ENCODE measurements at regions not wholly inside any gene's neighbourhood (a gene's known extent, or its start where the extent isn't known, plus 50 kb on each side); places are given as distances from the start of the nearest gene placed in this dataset.
"Not testable (repeated sequence)": the region's sequence is repeated elsewhere in the genome, so short reads cannot be mapped to it uniquely, and the experiment has no call there.

DNA sequence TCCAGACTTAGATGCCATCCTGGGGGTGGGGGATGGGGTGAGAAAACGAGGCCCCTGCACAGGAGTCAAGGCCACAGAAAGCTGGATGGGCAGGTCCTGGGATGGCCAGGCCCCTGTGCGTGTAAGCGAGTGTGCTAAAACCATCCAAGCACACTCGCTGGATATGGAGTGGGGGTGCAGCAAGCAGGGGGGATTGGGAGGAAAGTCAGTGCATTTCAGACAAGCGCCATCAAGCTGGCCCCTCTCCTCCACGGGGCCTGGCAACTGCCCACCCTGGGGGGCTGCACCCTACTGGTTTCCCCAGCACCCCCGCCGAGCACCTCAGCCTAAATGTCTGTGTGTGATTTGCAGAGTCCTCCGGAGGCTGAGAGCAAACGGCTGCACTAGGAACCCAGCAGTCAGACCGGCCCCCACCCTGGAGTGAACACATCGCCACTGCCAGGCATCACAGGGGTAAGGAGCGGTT lies 106.6 kb upstream of the ZNF469 start:
- not testable (repeated sequence) for FAIRE-seq; DNase-seq (ENCODE audit: extremely low spot score, insufficient read length, low read depth)

DNA sequence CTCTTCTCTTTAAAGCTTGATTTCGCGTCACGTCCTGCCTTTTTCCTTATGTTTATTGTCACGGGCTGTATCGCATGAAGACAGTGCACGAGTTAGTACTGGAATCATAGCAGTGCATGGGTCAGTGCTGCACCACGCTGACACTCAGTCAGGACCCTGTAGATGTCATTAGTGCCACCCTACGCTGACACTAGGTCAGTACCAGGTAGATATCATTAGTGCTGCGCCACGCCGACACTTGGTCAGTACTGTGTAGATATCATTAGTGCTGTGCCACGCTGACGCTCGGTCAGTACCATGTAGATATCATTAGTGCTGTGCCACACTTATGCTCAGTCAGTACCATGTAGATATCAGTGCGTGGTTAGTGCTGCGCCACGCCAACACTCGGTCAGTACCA lies 106.2 kb upstream of the ZNF469 start:
- no peak for DNase-seq (ENCODE audit: extremely low spot score, insufficient read length, low read depth)
- FAIRE-seq: no peak

DNA sequence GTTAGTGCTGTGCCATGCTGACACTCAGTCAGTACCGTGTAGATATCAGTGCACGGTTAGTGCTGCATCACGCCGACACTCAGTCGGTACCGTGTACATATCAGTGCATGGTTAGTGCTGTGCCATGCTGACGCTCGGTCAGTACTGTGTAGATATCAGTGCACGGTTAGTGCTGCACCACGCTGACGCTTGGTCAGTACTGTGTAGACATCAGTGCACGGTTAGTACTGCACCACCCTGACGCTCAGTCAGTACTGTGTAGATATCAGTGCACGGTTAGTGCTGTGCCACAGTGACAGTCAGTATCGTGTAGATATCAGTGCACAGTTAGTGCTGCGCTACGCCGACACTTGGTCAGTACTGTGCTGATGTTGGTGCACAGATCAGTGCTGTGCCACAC lies 102.8 kb upstream of the ZNF469 start:
- no peak for DNase-seq (ENCODE audit: extremely low spot score, insufficient read length, low read depth)
- no peak for FAIRE-seq

DNA sequence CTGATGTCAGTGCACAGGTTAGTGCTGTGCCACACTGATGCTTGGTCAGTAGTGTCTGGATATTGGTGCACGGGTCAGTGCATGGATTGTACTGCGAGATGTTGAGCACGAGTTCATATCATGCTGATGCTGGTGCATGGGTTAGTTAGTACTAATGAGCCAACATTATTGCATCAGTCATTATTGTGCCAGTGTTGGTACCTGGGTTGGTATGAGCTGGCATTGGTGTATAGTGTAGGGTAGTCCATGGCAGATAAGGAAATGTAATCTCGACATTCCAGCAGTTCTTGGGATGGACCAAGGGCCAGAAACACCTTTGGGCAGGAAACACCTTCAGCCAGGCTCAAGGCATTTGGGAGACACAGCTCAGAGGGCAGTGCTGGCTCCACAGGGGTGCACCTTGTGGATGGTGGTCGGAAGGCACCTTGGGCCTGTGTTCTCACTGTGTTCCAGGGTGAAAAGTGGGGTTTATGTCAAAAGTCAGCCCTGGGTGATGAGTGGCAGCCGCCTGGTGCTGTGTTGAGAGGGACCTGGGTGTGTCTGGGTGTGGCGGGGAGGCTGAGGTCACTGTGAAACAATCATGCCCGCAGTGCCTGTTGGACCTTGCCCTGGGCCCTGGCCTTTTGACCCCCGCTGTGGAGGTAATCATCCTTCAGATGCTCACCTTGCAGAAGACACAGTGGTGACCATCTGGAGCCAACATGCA lies 100.7 kb upstream of the ZNF469 start:
- FAIRE-seq (no peak), DNase-seq (ENCODE audit: extremely low spot score, insufficient read length, low read depth) (no peak)

DNA sequence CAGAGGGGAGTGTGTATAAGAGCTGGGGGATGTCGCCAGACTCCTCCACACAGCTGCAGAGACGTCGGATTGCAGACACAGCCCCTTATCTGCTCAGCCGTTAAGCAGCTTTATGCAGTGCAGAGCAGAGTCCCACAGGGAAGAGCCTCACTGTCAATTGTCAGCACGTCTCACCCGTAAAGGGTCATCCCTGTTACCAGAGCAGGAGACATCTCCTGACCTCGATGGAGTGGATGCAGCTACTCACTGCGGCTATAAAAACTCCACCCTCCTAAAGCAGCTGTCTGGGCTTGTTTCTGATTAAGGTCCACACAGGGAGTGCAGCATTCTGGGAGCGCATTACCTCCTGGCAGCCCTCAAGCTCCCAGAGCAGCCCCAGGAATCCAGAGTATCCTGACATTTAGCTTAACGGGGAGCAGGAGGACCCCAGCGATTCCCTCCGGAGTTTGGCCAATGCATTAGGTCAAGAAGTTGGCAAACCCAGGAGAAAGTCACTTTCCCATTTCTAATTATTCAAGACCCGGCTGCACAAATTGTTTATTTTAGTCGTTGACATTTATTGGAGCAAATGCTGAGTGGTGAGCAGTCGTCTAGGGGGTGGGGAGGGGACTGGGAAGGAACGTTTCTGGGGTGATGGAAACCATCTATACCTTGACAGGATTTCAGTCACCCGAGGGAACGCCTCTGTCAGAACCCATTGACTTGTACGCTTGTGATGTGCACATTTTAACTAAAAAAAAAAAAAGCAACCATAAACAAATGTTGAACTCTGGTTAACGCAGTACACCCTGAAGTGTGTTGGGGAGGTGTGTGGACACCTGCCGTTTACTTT lies 100.0 kb upstream of the ZNF469 start:
- FAIRE-seq: no peak
- DNase-seq (ENCODE audit: extremely low spot score, insufficient read length, low read depth): no peak

DNA sequence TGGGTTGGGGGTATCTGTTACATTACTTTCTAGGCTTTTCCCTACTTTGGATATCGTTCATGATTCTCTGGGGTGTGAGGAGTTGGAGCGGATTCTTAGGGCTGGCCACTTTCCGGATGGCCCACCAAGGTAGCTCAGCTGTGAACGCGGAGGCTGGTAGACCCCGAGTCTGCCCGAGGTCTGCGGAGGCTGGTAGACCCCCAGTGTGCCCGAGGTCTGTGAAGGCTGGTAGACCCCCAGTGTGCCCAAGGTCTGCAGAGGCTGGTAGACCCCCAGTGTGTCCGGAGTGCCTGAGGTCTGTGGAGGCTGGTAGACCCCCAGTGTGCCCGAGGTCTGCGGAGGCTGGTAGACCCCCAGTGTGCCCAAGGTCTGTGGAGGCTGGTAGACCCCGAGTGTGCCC lies 99.2 kb upstream of the ZNF469 start:
- no peak for FAIRE-seq
- no peak for DNase-seq (ENCODE audit: extremely low spot score, insufficient read length, low read depth)

DNA sequence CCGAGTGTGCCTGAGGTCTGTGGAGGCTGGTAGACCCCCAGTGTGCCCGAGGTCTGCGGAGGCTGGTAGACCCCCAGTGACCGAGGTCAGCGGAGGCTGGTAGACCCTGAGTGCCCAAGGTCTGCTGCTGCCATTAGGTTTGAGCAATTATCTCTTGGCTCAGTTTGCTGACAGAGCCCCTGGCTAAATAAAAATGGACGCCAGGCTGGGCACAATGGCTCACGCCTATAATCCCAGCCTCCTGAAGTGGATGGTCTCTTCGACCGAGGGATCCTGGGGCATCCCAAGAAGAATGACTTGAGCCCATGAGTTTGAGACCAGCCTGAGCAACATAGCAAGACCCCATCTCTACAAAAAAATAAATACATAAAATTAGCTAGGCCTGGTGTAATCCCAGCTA lies 98.7 kb upstream of the ZNF469 start:
- no peak for FAIRE-seq

DNA sequence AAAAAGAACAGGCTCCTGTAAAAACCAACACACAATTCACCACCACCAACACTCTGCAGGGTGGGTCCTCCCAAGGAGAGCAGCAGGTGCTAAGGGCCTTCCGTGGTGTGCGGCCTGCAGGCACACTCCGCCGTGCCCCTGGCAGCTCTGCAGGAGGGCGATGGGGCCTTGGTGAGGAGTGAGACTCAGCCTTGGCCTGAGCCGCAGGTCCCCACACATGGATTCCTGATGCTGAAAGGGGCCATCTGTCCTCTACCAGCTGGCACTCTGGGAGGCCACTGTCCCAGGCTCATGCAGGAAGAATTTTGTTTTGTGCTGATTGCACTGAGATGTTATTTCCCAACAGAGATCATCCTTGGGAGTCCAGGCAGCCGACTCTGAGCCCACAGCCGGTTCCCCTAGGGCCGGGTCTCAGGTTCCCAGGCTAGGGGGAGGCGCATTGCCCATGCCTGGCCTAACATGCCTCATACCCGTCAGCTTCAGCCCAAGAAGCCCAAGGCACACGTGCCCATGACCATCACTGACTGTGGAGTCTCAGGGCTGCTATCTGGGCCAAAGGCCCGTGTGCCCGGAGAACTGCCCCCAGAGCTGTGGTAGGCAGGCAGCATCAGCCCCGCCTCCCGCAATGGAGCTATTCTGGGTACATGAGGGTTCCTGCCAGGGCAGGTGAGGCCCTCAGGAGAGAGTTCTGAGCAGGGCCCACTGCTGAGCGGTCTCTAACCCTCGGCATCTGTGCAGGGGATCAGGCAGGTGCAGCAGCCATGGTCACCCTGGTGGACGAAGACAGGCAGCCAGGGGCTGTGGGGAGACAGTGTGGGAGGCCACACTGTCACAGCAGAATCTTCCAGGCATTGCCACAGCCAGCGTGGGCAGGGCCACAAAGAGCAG lies 97.9 kb upstream of the ZNF469 start:
- DNase-seq (ENCODE audit: extremely low spot score, insufficient read length, low read depth): no peak
- no peak for FAIRE-seq

More for the DNA sequence above, 98.7 kb upstream of the ZNF469 start:
- DNase-seq (ENCODE audit: extremely low spot score, insufficient read length, low read depth): no peak

DNA sequence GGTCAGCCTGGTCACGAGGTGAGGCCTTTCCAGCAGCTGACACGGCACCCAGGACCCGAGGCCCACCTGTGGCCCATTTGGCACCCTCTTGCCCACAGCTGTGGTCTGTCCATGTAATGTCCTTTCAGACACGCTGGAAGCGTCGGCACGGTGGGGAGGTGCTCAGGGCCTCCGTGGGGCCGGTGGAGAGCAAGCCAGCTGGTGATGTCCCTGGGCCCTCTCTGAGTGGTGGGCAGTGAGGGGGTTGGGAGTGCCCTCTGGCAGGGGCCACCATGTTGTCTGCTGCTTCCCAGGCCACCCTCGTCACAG lies 97.3 kb upstream of the ZNF469 start:
- FAIRE-seq (no peak), DNase-seq (ENCODE audit: extremely low spot score, insufficient read length, low read depth) (no peak)

DNA sequence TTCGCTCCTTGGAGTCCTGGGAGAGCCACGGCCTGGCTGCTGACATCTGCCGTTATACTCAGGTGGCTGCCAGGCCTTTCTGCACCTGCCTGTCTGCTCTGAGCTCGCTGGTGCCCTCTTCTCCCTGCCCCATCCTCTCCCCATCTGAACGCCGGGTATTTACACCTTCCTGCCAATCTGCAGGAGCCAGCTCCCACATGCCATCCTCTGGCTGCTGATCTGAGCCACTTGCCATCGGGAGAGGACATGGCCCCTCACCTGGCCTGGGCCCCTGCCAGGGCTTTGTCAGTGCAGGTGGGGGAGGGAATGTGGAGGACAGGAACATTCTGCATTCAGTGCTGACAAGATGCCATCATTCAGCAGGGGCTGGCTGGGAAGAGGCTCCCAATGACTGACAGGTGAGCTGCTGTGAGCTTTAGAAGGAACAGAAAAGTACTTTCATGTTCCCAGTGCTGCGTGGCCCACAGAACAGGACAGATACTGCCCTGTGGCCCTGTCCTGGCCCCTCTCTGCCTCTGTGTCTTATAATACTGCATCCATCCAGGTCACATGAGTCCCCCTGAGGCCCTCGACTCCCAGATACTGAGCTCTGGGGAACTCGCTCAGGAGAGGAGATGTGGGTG lies 96.3 kb upstream of the ZNF469 start:
- DNase-seq (ENCODE audit: extremely low spot score, insufficient read length, low read depth): no peak
- no peak for FAIRE-seq

DNA sequence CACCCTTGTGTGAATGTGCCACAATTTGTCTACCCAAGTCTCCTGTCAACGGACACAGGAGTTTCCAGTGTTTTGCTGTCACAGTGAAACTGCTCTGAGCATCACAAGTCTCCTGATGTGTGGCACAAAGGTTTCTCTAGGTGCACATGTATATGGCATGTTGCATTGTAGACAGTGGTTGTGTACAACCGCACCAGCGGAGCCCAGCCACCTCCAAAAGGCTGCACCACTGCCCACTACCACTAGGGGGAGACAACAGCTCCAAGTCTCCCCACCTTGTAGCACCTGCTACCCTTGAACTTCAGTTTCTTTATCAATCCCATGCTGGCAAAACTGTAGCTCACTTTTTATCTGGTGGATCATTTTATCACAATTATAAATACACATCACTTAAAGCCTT lies 95.5 kb upstream of the ZNF469 start:
- FAIRE-seq: no peak
- no peak for DNase-seq (ENCODE audit: extremely low spot score, insufficient read length, low read depth)

DNA sequence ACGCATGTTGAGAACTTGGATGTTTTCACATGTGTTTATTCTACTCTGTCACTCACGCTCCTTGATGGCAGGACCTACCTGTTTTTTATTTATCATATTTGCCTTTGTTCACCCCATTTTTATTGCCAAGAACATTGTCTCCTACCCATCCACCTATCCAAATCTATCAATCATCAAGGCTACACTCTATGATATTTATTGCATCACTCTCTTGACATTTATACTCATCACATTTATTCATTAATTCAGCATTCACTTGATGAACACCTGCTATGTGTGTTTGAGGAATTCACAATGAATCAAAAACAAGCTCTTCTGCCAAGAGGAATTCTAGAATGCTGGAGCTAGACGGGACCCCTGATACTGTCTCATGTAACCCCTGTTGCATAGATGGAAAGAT lies 94.5 kb upstream of the ZNF469 start:
- no peak for FAIRE-seq
- no peak for DNase-seq (ENCODE audit: extremely low spot score, insufficient read length, low read depth)

DNA sequence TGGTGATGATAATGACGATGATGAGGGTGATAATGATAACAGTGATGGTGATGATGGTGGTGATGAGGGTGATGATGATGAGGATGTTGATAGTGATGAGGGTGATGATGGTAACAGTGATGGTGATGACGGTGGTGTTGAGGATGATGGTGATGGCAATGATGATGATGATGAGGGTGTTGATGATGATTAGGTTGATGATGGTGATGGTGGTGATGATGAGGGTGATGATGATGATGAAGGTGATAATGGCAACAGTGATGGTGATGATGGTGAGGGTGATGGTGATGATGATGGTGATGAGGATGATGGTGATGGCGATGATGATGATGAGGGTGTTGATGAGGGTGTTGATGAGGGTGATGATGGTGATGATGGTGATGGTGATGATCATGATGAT lies 93.8 kb upstream of the ZNF469 start:
- no peak for FAIRE-seq
- DNase-seq (ENCODE audit: extremely low spot score, insufficient read length, low read depth): no peak

DNA sequence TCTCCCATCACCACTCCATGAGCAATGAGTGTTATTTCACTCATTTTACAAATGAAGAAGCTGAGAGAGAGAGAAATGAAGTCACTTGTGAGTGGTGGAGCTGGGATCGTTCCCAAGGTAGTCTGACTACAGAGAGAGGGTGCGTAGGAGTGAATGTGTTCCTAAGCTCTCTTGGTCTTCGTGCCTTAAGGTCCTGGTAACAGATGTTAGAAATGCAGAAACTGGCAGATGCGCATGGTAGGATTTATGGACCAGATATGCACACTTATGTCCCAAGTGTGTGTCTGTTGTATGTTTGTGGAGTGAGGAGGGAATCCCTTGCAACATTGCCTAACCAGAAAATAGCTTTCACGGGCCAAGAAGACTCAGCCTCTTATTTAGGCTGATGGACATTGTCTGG lies 93.2 kb upstream of the ZNF469 start:
- FAIRE-seq (no peak), DNase-seq (ENCODE audit: extremely low spot score, insufficient read length, low read depth) (no peak)

DNA sequence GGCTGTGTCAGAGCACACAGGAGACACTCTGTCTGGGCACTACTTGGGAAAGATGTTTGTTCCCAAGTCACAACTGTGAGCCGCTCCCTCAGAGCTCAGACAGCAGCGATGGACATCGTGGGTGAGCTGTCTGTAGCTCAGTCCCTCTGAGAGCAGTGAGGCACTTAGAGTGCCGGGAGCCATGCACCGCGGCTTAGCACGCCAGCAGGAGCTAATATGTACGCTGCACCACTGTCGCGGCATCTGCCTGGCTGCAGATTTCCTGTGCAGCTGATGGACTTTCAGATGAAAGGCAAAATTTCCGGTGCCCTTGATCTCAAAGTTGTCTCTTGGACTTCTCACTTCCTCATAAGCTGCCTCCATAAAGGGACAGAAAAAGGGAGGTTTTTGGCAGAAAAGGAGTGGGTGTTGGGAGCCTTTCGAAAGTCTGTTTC lies 92.8 kb upstream of the ZNF469 start:
- DNase-seq (ENCODE audit: extremely low spot score, insufficient read length, low read depth) (no peak), FAIRE-seq (no peak)

DNA sequence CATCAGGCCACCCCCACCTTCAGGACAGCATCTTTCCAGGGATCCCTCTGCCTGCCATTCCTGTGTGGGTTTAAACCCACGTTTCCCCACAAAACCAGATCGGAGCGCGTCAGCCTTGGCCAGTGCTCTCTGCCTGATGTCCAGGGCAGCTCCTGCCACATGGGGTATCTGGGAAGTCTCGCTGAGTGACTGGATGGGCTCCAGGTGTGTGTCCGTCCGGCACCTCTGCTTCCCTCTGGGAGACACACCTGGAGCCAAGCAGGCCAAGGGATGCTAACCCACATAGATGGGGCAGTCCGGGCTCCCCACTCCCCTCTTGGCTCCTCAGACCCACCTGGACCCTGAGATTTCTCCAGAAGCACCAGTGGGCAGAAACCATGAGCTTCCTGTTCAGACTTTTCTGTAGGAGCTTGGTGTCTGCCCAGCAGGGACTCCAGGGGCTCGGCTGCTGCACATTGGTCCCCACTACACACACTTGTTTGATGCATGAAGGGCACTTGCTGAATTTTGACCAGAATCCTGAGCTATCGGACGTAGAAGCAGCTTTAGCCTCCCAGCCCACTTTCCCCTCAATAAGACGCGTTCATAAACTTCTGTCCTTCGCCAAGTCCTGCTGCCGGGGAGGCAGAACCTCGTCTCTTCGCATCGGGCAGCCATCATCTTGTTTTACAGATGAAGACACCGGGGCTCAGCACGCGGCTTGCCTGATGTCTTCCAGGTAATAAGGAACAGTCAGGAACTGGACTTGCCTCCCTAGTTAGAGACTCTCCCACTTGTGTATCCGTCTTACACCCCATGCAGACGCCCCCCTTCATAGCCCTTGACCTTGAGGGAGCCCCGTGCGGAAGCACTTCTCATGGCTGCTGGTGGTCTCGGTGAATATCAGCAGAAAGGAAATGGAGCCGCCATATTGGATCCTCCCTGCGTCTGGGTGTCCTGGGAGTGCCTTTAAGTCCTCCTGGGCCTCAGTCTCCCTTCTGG lies 91.6 kb upstream of the ZNF469 start:
- FAIRE-seq (no peak), DNase-seq (ENCODE audit: extremely low spot score, insufficient read length, low read depth) (no peak)

DNA sequence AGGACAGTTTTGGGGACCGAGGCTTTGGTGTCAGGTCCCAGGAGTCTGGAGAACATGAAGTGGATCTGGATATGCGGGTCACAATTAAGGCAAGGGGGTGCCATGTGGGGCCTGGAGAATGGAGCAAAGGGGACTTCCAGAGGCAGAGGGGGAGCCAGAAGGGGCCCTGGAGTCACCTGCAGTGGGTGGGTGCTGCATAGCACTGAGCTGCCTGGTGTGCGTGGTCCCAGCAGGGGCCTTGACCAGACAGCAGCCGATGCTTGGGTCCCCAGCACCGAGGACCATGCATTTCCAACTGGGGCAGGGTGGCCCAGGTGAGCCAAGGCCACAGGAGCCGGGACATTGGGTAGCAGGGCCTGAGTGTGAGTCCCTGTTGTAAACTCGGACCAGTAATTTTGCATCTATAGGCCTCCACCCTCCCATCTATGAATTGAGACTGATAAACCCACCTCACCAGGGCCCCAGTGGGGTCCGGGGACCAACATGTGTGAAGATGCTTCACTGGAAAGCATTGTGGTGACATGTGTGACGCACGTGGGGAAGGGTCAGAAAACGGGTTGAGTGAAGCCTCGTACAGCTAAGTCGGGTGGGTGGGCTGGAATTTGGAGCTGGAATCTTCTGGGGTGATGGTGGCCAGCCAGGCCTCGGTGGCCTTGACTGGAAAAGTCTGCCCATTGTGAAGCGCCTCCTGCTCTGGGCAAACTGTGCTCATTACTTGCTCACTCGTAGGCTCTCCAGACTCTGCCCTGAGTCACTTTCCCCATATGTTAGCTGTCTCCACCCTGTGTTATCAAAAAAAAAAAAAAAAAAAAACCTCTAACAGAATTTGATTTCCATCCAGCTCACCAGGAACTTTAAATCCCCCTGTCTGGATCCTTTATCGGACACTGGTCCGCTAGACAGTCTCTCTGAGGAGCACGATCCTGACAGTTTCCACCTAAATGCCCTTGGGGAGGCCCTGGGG lies 90.5 kb upstream of the ZNF469 start:
- DNase-seq (ENCODE audit: extremely low spot score, insufficient read length, low read depth): no peak

DNA sequence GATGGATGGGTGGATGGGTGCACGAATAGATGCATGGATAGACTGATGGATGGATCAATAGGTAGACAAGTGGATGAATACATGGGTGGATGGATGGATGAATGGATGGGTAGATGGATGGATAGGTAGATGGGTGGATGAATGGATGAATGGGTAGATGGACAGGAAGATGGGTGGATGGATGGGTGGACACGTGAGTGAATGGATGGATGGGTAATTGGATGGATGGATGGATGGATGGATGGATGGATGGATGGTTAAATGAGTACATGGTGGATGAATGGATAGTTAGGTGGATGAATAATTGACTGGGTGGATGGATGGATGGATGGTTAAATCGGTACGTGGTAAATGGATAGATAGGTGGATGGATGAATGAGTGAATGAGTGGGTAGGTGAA lies 89.7 kb upstream of the ZNF469 start:
- DNase-seq (ENCODE audit: extremely low spot score, insufficient read length, low read depth): no peak
- FAIRE-seq: no peak

More for the DNA sequence above, 90.5 kb upstream of the ZNF469 start:
- FAIRE-seq: no peak

Data from GM18507 (cell line).